DOHH2 (cell line): ENCODE measurements at regions not wholly inside any gene's neighbourhood (a gene's known extent, or its start where the extent isn't known, plus 50 kb on each side); places are given as distances from the start of the nearest gene placed in this dataset.

Source experiments
- H3F3A ChIP-seq: fragments of 200-600 bp; sonication (generic), shearing (Covaris generic); 2 replicates; pipeline ENCODE4 v1.6.0; 2016; ENCODE audit warnings: antibody characterized with exemption, mild to moderate bottlenecking; ENCODE audit not compliant: control insufficient read depth, insufficient read depth
- H3K27ac ChIP-seq: fragments of 200-600 bp; sonication (generic); 2 replicates; pipeline ENCODE4 v1.5.1; 2014; ENCODE audit warnings: low read depth, mild to moderate bottlenecking, low read length, moderate library complexity
- H3K27me3 ChIP-seq: fragments of 200-600 bp; sonication (generic); 2 replicates; pipeline ENCODE4 v1.6.1; 2014; ENCODE audit warnings: mild to moderate bottlenecking, low read length, mixed read lengths; ENCODE audit not compliant: control insufficient read depth
- H3K36me3 ChIP-seq: fragments of 200-600 bp; sonication (generic); 2 replicates; pipeline ENCODE4 v1.6.1; 2014; ENCODE audit warnings: mild to moderate bottlenecking, low read length, moderate library complexity, mixed read lengths; ENCODE audit not compliant: control insufficient read depth
- H3K4me1 ChIP-seq: fragments of 200-600 bp; sonication (generic); 2 replicates; pipeline ENCODE4 v1.6.1; 2014; ENCODE audit warnings: mild to moderate bottlenecking, low read length, mixed read lengths; ENCODE audit not compliant: control insufficient read depth
- H3K4me2 ChIP-seq: fragments of 200-600 bp; sonication (generic); 2 replicates; pipeline ENCODE4 v1.6.0; 2014; ENCODE audit warnings: mild to moderate bottlenecking, low read length, moderate library complexity
- H3K4me3 ChIP-seq: fragments of 200-600 bp; sonication (generic); 2 replicates; pipeline ENCODE4 v1.5.1; 2014; ENCODE audit warnings: mild to moderate bottlenecking, low read length, mixed read lengths
- H3K79me2 ChIP-seq: fragments of 200-600 bp; sonication (generic); 2 replicates; pipeline ENCODE4 v1.6.1; 2014; ENCODE audit warnings: mild to moderate bottlenecking, low read length, mixed read lengths; ENCODE audit not compliant: control insufficient read depth
- H3K9me2 ChIP-seq: fragments of 200-600 bp; sonication (generic); replicated peaks from 2 replicates; pipeline ENCODE4 v1.6.1; 2014; ENCODE audit warnings: mild to moderate bottlenecking, low read length, mixed read lengths; ENCODE audit not compliant: control insufficient read depth
- H3K9me3 ChIP-seq: fragments of 200-600 bp; sonication (generic); 2 replicates; pipeline ENCODE4 v1.6.1; 2014; ENCODE audit warnings: antibody characterized with exemption, low read length, mixed read lengths; ENCODE audit not compliant: control insufficient read depth, insufficient read depth
- H4K20me1 ChIP-seq: fragments of 200-600 bp; sonication (generic); 2 replicates; pipeline ENCODE4 v1.6.0; 2014; ENCODE audit warnings: low read depth, mild to moderate bottlenecking, antibody characterized with exemption, low read length, moderate library complexity; ENCODE audit not compliant: control insufficient read depth, insufficient read depth
- EZH2phosphoT487 ChIP-seq: fragments of 200-600 bp; sonication (generic); IDR thresholded peaks from 2 replicates; pipeline ENCODE4 v1.6.1; 2017; ENCODE audit warnings: borderline replicate concordance, mild to moderate bottlenecking, antibody characterized with exemption, low read length, moderate library complexity, mixed read lengths
- TF ChIP-seq, protein P1 (sequence below): fragments of 200-600 bp; sonication (generic); IDR thresholded peaks from one replicate; pipeline ENCODE4 v1.5.1; 2014; ENCODE audit warnings: antibody characterized with exemption, mild to moderate bottlenecking, low read depth, low read length; ENCODE audit not compliant: poor library complexity, severe bottlenecking

DNA sequence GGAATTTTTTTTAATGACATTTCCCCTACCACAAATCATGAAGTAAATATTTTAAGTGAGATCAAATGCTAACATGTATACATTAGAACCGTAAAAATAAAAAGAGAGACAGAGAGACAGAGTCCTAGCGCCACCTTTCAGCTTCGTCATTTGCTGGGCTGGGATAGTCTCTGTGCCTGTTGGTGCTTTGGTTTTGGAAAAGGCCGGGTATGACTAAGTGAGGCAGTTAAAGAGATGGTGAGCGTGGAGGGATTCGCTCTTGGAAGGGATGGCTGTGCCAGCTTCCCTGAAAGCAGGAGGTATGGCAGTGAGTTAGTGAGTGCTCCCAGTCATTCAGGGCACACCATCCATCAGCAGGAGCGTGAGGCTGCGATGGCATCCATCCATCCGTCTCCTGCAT is 729.6 kb upstream of the WWC1 start:
- no peak overlapping the region for H3K4me2 ChIP-seq
- no peaks in the 10 kb centered on the region for H3K9me3 ChIP-seq
- H3K36me3 ChIP-seq, result no peaks in the 10 kb centered on the region
- no peak overlapping the region for H3K4me3 ChIP-seq
- no peaks in the 10 kb centered on the region for H3K9me2 ChIP-seq
- TF ChIP-seq, protein P1, sequence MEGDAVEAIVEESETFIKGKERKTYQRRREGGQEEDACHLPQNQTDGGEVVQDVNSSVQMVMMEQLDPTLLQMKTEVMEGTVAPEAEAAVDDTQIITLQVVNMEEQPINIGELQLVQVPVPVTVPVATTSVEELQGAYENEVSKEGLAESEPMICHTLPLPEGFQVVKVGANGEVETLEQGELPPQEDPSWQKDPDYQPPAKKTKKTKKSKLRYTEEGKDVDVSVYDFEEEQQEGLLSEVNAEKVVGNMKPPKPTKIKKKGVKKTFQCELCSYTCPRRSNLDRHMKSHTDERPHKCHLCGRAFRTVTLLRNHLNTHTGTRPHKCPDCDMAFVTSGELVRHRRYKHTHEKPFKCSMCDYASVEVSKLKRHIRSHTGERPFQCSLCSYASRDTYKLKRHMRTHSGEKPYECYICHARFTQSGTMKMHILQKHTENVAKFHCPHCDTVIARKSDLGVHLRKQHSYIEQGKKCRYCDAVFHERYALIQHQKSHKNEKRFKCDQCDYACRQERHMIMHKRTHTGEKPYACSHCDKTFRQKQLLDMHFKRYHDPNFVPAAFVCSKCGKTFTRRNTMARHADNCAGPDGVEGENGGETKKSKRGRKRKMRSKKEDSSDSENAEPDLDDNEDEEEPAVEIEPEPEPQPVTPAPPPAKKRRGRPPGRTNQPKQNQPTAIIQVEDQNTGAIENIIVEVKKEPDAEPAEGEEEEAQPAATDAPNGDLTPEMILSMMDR, result no peak
- TF ChIP-seq EZH2phosphoT487, result no peak
- H4K20me1 ChIP-seq, result no peaks in the 10 kb centered on the region
- no peaks in the 10 kb centered on the region for H3K4me1 ChIP-seq
- no peaks in the 10 kb centered on the region for H3F3A ChIP-seq
- no peaks in the 10 kb centered on the region for H3K27me3 ChIP-seq
- H3K79me2 ChIP-seq, result no peaks in the 10 kb centered on the region
- no peak overlapping the region for H3K27ac ChIP-seq

DNA sequence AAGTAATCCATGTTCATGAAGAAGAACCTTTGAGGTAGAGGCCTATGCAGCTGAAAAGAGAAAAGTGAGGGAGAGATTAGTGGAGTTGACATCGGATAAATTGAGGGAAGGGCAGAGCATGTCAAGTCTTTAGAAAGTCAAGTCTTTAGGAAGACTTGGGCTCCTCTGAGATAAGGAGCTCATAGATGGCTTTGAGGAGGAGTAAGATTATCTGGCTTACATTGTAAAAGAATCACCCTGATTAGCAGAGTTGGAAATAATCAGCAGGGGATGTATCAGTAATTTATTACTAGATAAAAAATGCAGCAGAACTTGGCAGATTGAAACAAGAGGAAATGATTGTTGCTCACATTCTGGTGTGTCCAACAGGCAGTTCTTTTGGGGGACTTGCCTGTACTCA is 727.2 kb upstream of the WWC1 start:
- Histone ChIP-seq H3K4me2 (no peak overlapping the region), H3K27me3 (no peaks in the 10 kb centered on the region), H3K27ac (no peak overlapping the region), H3K4me1 (no peaks in the 10 kb centered on the region), H3K36me3 (no peaks in the 10 kb centered on the region), H3K9me3 (no peaks in the 10 kb centered on the region), H3K4me3 (no peak overlapping the region), H3K79me2 (no peaks in the 10 kb centered on the region), H3K9me2 (no peaks in the 10 kb centered on the region), H4K20me1 (no peaks in the 10 kb centered on the region), H3F3A (no peaks in the 10 kb centered on the region)
- no peak for TF ChIP-seq EZH2phosphoT487
- TF ChIP-seq, protein P1, result no peak

DNA sequence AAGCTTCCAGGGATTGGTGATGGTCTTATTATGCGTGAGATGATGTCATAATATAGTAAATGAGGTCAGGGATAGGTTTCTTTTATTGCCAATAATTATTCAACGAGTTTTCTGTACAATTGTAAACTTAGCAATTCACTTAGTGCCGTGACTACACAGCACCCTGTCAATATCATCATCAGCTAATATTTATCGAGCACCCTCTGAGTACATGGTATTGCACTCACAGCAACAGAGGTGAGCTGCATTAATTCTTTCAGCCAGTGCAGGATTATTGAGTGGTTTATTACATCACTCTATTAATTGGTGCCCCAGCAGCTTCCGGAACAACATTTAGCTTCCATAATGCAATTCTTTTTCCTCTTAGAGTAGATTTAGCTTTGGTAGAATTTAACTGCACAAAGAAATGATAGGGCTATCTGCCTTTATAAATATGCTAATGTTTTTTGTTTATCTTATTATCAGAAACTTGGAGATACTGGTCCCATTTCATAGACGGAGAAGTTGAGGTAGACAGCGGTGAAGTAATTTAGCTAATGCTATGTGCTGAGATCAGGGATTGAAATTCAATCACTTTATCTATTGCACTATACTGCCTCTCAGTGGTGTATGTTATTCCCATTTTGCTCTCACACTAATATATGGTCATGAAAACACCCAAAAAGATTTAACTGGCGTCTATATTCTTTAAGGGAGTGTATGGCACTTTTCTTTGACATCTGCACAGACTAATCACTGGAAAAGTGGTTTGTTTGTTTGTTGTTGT is 726.1 kb upstream of the WWC1 start:
- Histone ChIP-seq H3K4me2 (no peak overlapping the region), H3K27ac (no peak overlapping the region), H3K4me3 (no peak overlapping the region), H4K20me1 (no peaks in the 10 kb centered on the region), H3K27me3 (no peaks in the 10 kb centered on the region), H3K9me2 (no peaks in the 10 kb centered on the region), H3K79me2 (no peaks in the 10 kb centered on the region), H3F3A (no peaks in the 10 kb centered on the region), H3K9me3 (no peaks in the 10 kb centered on the region), H3K4me1 (no peaks in the 10 kb centered on the region), H3K36me3 (no peaks in the 10 kb centered on the region)
- no peak for TF ChIP-seq EZH2phosphoT487
- TF ChIP-seq, protein P1, result no peak
